Astrocyte of the cerebellum (primary cell): ENCODE measurements at regions not wholly inside any gene's neighbourhood (a gene's known extent, or its start where the extent isn't known, plus 50 kb on each side); places are given as distances from the start of the nearest gene placed in this dataset.

Source experiments
- DNase-seq: peaks from one replicate; pipeline ENCODE4 v3.0.0-alpha.2; 2011; ENCODE audit warnings: low read depth
- H3K4me3 ChIP-seq: 2 replicates; pipeline ENCODE4 v1.5.1; 2011; ENCODE audit warnings: mild to moderate bottlenecking, low read depth, low read length, moderate library complexity
- CTCF ChIP-seq: IDR thresholded peaks from 2 replicates; pipeline ENCODE4 v1.5.1; 2012; ENCODE audit warnings: low read length, low read depth, moderate library complexity, mild to moderate bottlenecking; ENCODE audit errors: missing control alignments
- in situ Hi-C: cut with HindIII; loops from 2 replicates; pipeline ENCODE4 v1.10.0; 2017; ENCODE audit warnings: low sequenced_read_pairs

DNA sequence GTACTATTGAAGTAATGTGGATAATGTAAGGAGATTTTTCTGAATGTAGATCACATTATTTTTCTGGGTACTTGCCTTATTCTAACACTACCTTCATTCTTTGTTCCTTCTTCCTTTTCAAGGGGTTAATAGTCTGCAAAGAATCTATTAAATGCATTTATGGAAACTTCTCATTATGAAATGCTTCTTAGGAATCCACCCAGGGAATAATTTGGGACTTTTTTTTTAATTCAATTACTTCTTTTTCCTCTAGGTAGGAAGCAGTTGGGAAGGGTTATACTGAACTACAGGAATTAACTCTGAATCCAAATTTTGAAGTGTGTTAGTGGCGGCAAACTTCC is 173.1 kb downstream of the FOXA2 start:
- no peak for DNase-seq
- no peak overlapping the region for H3K4me3 ChIP-seq
- in situ Hi-C loops, result no loop called here
- TF ChIP-seq CTCF, result no peak

GRCh38 chr20:22410556-22411130 is 173.7 kb downstream of the FOXA2 start:
- in situ Hi-C loops, result no loop called here
- no peak for TF ChIP-seq CTCF
- DNase-seq, result no peak
- H3K4me3 ChIP-seq, result no peak overlapping the region

DNA sequence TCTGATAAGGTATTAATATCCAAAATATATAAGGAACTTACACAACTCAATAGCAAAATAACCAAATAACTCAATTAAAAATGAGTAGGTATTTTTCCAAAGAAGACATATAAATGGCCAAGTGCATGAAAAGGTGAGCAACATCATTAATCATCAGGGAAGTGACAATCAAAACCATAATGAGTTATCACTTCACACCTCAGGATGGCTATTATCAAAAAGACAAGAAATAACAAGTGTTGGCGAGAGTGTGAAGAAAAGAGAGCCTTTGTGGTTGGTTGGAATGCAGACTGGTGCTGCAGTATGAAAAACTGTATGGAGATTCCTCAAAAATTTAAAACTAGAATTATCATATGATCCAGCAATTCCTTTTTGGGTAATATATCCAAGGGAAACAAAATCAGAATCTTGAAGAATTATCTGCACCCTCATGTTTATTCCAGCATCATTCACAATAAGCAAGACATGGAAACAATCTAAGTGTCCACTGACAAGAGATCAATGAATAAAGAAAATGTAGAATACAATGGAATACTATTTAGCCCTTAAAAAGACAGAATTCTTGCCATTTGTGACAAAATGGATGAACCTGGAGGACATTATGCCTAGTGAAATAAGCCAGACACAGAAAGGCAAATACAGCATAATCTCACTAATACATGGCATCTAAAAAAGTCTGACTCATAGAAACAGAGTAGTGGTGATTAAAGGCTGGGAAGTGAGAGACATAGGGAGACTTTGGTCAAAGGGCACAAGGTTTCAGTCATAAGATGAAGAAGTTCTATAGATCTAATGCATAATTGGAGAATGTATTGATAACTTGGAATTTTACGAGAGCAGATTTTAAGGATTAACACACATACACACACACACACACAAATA is 175.6 kb downstream of the FOXA2 start:
- no peak overlapping the region for H3K4me3 ChIP-seq
- TF ChIP-seq CTCF, result no peak
- no peak for DNase-seq
- in situ Hi-C loops, result no loop called here

GRCh38 chr20:22407237-22408193 is 176.9 kb downstream of the FOXA2 start:
- no peak overlapping the region for H3K4me3 ChIP-seq
- no peak for TF ChIP-seq CTCF
- in situ Hi-C loops, result no loop called here
- no peak for DNase-seq

- in situ Hi-C loops, result no loop called here
- no peak overlapping the region for H3K4me3 ChIP-seq
- no peak for TF ChIP-seq CTCF
- no peak for DNase-seq
Observed at GRCh38 chr20:22404419-22405170, 179.8 kb downstream of the FOXA2 start.
